SU-DHL-6 (cell line): ENCODE measurements at regions not wholly inside any gene's neighbourhood (a gene's known extent, or its start where the extent isn't known, plus 50 kb on each side); places are given as distances from the start of the nearest gene placed in this dataset.

Experiments
- CTCF ChIP-seq: fragments of 200-600 bp; sonication (generic); IDR thresholded peaks from one replicate; pipeline ENCODE4 v1.5.1; 2017; ENCODE audit warnings: antibody characterized with exemption, mild to moderate bottlenecking, low read length, moderate library complexity; ENCODE audit not compliant: insufficient read depth, poor library complexity, severe bottlenecking
- EZH2phosphoT487 ChIP-seq: fragments of 200-600 bp; sonication (generic), shearing (Covaris generic); conservative IDR thresholded peaks from 2 replicates; pipeline ENCODE4 v1.6.1; 2018; ENCODE audit warnings: mild to moderate bottlenecking, antibody characterized with exemption, low read length, moderate library complexity, mixed read lengths

- no peak for TF ChIP-seq CTCF
- no peak for TF ChIP-seq EZH2phosphoT487
Measured at GRCh38 chr4:30825008-30825770, 105.0 kb downstream of the PCDH7 start.
